HG02884 (cell line): ENCODE measurements at regions not wholly inside any gene's neighbourhood (a gene's known extent, or its start where the extent isn't known, plus 50 kb on each side); places are given as distances from the start of the nearest gene placed in this dataset.
"Not testable (repeated sequence)": the region's sequence is repeated elsewhere in the genome, so short reads cannot be mapped to it uniquely, and the experiment has no call there.

Experiments used
- ATAC-seq: cut with Tn5 transposase; IDR thresholded peaks from one replicate; pipeline ENCODE4 v1.9.1; 2021; ENCODE audit warnings: mild to moderate bottlenecking, moderate library complexity; ENCODE audit not compliant: unreplicated experiment

- ATAC-seq, result no peak
Observed at GRCh38 chrX:46029777-46030176, 515.4 kb downstream of the ZNF674 start.

GRCh38 chrX:46016296-46016695 lies 528.9 kb downstream of the ZNF674 start:
- no peak for ATAC-seq

- ATAC-seq, result no peak
Observed at GRCh38 chrX:46015653-46016052, 529.6 kb downstream of the ZNF674 start.

- no peak for ATAC-seq
Observed at GRCh38 chrX:45992402-45993123, 552.7 kb downstream of the ZNF674 start.

GRCh38 chrX:45986971-45987370 lies 558.2 kb downstream of the ZNF674 start:
- no peak for ATAC-seq

- no peak for ATAC-seq
Observed at GRCh38 chrX:45986081-45986480, 559.1 kb downstream of the ZNF674 start.

GRCh38 chrX:45982958-45983727 lies 562.1 kb downstream of the ZNF674 start:
- ATAC-seq, result not testable (repeated sequence)

GRCh38 chrX:45980726-45981125 lies 564.5 kb downstream of the ZNF674 start:
- ATAC-seq, result no peak

GRCh38 chrX:45975633-45976032 lies 569.6 kb downstream of the ZNF674 start:
- no peak for ATAC-seq

- ATAC-seq, result no peak
Observed at GRCh38 chrX:45972636-45973035, 572.6 kb downstream of the ZNF674 start.

- no peak for ATAC-seq
Observed at GRCh38 chrX:45959567-45959966, 585.7 kb downstream of the ZNF674 start.

- no peak for ATAC-seq
Observed at GRCh38 chrX:45956191-45956870, 588.9 kb downstream of the ZNF674 start.

GRCh38 chrX:45955661-45956060 lies 589.6 kb downstream of the ZNF674 start:
- no peak for ATAC-seq

GRCh38 chrX:45954026-45954425 lies 591.2 kb downstream of the ZNF674 start:
- ATAC-seq, result no peak

- ATAC-seq, result no peak
Observed at GRCh38 chrX:45952030-45952429, 593.2 kb downstream of the ZNF674 start.

GRCh38 chrX:45935408-45935807 lies 609.8 kb downstream of the ZNF674 start:
- ATAC-seq, result no peak

GRCh38 chrX:45912316-45912715 lies 632.9 kb downstream of the ZNF674 start:
- no peak for ATAC-seq

- no peak for ATAC-seq
Observed at GRCh38 chrX:45907786-45908185, 637.4 kb downstream of the ZNF674 start.

- no peak for ATAC-seq
Observed at GRCh38 chrX:45903781-45904201, 641.4 kb downstream of the ZNF674 start.

- ATAC-seq, result no peak
Observed at GRCh38 chrX:45900766-45901615, 644.2 kb downstream of the ZNF674 start.
